ENCODE measurements at regions not wholly inside any gene's neighbourhood (a gene's known extent, or its start where the extent isn't known, plus 50 kb on each side); places are given as distances from the start of the nearest gene placed in this dataset.
A peak's percentile ranks its signal among the peaks of the same experiment; 100 is the strongest.
"Not testable (repeated sequence)": the region's sequence is repeated elsewhere in the genome, so short reads cannot be mapped to it uniquely, and the experiment has no call there.

DNA sequence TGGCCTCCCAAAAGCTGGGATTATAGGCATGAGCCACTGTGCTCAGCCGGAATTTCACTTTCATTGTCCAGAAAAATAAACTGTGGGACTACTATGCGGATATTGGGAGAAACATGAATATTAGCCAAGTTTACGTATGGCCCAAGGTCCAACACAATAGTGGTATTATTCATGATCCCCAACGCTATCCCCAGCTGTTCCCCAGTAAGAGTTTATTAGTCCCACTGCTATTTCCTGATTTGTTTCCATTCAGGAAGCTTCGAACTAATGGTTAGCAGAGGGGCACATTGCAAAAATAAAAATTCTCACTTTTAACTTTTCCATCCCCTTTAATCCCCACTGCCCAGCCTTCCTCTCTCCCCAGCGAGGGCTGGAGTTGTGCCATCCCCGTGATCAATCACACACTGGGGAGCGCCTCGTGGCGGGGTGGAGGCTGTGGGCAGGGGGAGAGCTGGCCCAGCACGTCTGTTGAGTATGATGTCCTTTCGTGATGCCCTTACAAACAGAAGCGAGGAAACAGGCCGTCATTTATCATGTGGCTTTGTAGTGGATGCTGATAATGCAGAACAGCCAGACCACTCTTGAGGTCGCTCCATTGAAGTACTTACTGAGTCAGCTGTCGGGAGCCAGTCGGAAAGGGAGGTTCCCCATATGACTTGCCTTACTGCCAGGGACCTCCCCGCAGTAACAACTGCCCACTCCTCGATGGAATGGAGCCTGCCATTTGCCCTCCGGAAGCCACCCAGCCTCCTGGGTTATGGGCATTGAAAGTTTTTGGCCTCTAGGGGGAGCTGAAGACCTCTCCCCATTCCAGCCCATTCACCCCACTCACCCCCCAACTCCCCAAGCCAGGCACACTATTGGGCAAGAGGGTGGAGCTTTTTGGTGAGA lies 117.0 kb downstream of the KDR start:
- no peak for DNase-seq (ENCODE audit: low read depth)
- no peak overlapping the region for H3K4me3 ChIP-seq (ENCODE audit: low read depth, low read length)
- TF ChIP-seq, protein P1, sequence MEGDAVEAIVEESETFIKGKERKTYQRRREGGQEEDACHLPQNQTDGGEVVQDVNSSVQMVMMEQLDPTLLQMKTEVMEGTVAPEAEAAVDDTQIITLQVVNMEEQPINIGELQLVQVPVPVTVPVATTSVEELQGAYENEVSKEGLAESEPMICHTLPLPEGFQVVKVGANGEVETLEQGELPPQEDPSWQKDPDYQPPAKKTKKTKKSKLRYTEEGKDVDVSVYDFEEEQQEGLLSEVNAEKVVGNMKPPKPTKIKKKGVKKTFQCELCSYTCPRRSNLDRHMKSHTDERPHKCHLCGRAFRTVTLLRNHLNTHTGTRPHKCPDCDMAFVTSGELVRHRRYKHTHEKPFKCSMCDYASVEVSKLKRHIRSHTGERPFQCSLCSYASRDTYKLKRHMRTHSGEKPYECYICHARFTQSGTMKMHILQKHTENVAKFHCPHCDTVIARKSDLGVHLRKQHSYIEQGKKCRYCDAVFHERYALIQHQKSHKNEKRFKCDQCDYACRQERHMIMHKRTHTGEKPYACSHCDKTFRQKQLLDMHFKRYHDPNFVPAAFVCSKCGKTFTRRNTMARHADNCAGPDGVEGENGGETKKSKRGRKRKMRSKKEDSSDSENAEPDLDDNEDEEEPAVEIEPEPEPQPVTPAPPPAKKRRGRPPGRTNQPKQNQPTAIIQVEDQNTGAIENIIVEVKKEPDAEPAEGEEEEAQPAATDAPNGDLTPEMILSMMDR (conservative IDR thresholded peaks at IDR 0.05; ENCODE audit: low read depth, low read length): peak; percentile 70

DNA sequence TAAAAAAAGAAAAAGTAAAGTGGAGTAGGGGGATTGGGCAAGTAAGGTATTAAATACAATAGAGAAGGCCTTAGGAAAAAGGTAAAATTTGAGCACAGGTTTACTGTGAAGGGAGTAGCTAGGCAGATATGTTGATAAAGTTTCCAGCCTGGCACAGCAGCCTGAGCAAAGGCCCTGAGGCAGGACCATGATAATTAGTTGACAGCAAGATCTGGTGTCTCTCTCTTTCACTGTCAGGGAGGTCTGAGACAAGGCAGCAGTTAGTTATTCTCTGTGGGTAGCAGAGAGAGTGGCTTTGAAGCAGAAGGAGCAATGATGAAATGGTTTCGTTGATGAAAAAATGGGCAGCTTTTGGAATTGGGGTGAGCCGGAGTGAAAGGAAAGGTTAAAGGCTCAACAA lies 119.5 kb downstream of the KDR start:
- no peak for DNase-seq (ENCODE audit: low read depth)
- TF ChIP-seq, protein P1 (conservative IDR thresholded peaks at IDR 0.05; ENCODE audit: low read depth, low read length): no peak
- H3K4me3 ChIP-seq (ENCODE audit: low read depth, low read length): no peak overlapping the region

DNA sequence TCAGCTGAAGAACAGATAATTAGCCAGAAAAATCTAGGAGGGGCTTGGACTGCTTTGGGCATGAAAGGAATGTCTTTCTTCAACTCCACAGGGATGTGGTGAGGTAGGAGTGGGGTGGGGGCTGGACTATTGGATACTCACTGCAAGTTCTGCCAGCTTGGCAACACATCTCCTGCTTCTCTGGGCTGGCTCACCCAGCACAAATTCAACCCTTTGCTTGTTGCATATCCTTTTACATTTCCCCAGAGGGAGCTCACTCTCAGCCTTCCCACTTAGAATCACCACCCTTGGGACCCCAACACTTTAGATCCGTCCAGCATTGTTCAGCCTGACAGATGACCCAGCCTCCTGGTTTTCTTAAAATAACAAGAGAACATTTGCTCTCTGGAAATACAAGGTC lies 120.6 kb downstream of the KDR start:
- peak; percentile 53 for DNase-seq (ENCODE audit: low read depth)
- TF ChIP-seq, protein P1 (conservative IDR thresholded peaks at IDR 0.05; ENCODE audit: low read depth, low read length): peak; percentile 36
- no peak overlapping the region for H3K4me3 ChIP-seq (ENCODE audit: low read depth, low read length)

- no peak for DNase-seq (ENCODE audit: low read depth)
- TF ChIP-seq, protein P1 (conservative IDR thresholded peaks at IDR 0.05; ENCODE audit: low read depth, low read length): no peak
- H3K4me3 ChIP-seq (ENCODE audit: low read depth, low read length): no peak overlapping the region
These were observed 123.0 kb downstream of the KDR start for GRCh38 chr4:55002431-55002830.

DNA sequence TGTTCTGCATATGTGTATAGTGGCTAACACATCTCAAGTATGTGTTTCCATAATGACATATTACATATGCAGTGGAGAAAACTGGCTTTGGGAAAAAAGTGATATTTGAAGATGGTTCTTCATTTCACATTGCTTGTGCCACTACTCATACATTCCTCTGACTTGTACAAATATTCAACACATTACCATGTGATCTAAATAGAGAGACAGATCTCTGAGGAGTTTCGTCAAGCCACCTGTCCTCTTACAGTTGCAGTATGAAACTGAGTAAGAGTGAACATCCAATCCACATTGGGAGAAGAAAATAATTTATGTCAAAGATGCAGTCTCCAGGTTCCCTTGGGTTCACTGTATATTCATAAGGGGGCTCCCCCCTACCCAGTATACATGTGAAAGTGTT lies 123.9 kb downstream of the KDR start:
- no peak overlapping the region for H3K4me3 ChIP-seq (ENCODE audit: low read depth, low read length)
- TF ChIP-seq, protein P1 (conservative IDR thresholded peaks at IDR 0.05; ENCODE audit: low read depth, low read length): no peak
- DNase-seq (ENCODE audit: low read depth): peak; percentile 65

DNA sequence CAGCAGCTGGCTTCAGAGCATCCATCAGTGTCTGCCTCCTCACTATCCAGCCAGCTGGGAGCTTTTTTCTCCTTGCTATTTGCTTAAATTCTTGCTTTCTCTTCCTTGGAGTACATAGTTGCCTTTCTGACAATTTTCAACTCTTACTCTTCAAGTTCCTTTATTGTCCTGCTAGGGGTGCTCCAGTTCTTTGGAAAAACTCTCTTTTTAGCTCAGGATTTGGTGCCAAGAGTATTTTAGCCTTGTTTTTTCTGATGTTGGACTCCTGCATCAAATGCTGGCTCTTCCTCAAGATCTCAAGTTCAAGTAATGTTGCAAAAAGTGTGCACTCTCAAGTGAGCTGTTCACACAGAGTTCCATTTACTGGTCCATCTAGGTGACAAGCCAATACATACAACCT lies 126.4 kb downstream of the KDR start:
- no peak overlapping the region for H3K4me3 ChIP-seq (ENCODE audit: low read depth, low read length)
- TF ChIP-seq, protein P1 (conservative IDR thresholded peaks at IDR 0.05; ENCODE audit: low read depth, low read length): peak; percentile 69
- peak; percentile 87 for DNase-seq (ENCODE audit: low read depth)

DNA sequence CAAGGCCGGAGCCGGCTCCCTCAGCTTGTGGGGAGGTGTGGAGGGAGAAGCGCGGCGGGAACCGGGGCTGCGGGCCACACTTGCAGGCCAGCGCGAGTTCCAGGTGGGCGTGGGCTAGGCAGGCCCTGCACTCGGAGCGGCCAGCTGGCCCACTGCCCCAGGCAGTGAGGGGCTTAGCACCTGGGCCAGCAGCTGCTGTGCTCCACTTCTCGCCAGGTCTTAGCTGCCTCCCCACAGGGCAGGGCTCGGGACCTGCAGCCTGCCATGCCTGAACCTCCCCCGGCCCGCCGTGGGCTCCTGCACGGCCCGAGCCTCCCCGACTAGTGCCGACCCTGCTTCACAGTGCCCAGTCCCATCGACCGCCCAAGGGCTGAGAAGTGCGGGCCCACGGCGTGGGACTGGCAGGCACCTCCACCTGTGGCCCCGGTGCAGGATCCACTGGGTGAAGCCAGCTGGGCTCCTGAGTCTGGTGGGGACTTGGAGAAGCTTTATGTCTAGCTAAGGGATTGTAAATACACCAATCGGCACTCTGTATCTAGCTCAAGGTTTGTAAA lies 131.8 kb downstream of the KDR start:
- DNase-seq (ENCODE audit: low read depth); H3K4me3 ChIP-seq (ENCODE audit: low read depth, low read length): not testable (repeated sequence)
